ENCODE measurements at regions not wholly inside any gene's neighbourhood (a gene's known extent, or its start where the extent isn't known, plus 50 kb on each side); places are given as distances from the start of the nearest gene placed in this dataset.

- H3K4me1 ChIP-seq (ENCODE audit: insufficient read depth, low read length, poor library complexity, severe bottlenecking), result no peaks in the 10 kb centered on the region
- ChIA-PET CTCF (ENCODE audit: unreplicated experiment) (no interaction called here), POLR2A (no interaction called here)
- no peaks in the 10 kb centered on the region for H3K9me2 ChIP-seq (ENCODE audit: insufficient read depth, low read length)
- no peak overlapping the region for H3K4me2 ChIP-seq (ENCODE audit: low read length)
- TF ChIP-seq CTCF (conservative IDR thresholded peaks at IDR 0.05; ENCODE audit: low read length), result no peak
- TF ChIP-seq EZH2phosphoT487 (IDR thresholded peaks at IDR 0.05; ENCODE audit: borderline replicate concordance, low read depth, low read length), result no peak
- H2AFZ ChIP-seq (ENCODE audit: low read length), result no peak overlapping the region
- H4K20me1 ChIP-seq (ENCODE audit: insufficient read depth, low read length), result no peaks in the 10 kb centered on the region
- H3K79me2 ChIP-seq (ENCODE audit: insufficient read depth, low read depth, low read length), result no peaks in the 10 kb centered on the region
- no peak for DNase-seq (ENCODE audit: low spot score)
- H3K9me3 ChIP-seq (ENCODE audit: low read length), result no peaks in the 10 kb centered on the region
- no peak overlapping the region for H3K27ac ChIP-seq (ENCODE audit: low read depth, low read length, poor library complexity, severe bottlenecking)
- no peaks in the 10 kb centered on the region for H3K36me3 ChIP-seq (ENCODE audit: insufficient read depth, low read length)
- no peak overlapping the region for H3K4me3 ChIP-seq (ENCODE audit: low read depth, low read length, poor library complexity, severe bottlenecking)
- BruUV-seq (replicated peaks), result no TSS peak
- intact Hi-C loops (cut with micrococcal nuclease; ENCODE audit: unreplicated experiment), result no loop called here
These were observed 1180.0 kb upstream of the TENM4 start for GRCh38 chr11:80620867-80621266.

DNA sequence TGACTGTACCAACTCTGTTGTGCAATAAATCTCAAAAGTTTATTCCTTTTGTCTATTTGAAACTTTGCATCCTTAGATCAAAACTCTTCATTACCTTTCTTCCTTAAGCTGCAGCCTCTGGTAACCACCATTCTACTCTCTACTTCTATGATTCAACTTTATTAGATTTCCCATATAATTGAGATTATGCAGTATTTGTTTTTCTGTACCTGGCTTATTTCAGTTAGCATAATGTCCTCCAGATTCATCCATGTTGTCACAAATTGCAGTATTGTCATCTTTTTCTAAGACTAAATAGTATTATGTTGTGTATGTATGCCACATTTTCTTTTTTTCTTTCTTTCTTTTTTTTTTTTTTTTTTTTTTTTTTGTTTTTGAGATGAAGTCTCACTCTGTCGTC is 1176.3 kb upstream of the TENM4 start:
- no peaks in the 10 kb centered on the region for H3K4me1 ChIP-seq (ENCODE audit: insufficient read depth, low read length, poor library complexity, severe bottlenecking)
- H3K9me3 ChIP-seq (ENCODE audit: low read length), result no peaks in the 10 kb centered on the region
- no peak overlapping the region for H3K4me2 ChIP-seq (ENCODE audit: low read length)

GRCh38 chr11:80616070-80616800 is 1175.4 kb upstream of the TENM4 start:
- H3K4me2 ChIP-seq (ENCODE audit: low read length), result no peak overlapping the region

More for the DNA sequence above, 1176.3 kb upstream of the TENM4 start:
- ChIA-PET POLR2A (no interaction called here), CTCF (ENCODE audit: unreplicated experiment) (no interaction called here)
- Histone ChIP-seq H3K36me3 (ENCODE audit: insufficient read depth, low read length) (no peaks in the 10 kb centered on the region), H2AFZ (ENCODE audit: low read length) (no peak overlapping the region), H3K79me2 (ENCODE audit: insufficient read depth, low read depth, low read length) (no peaks in the 10 kb centered on the region), H3K4me3 (ENCODE audit: low read depth, low read length, poor library complexity, severe bottlenecking) (no peak overlapping the region), H4K20me1 (ENCODE audit: insufficient read depth, low read length) (no peaks in the 10 kb centered on the region), H3K27ac (ENCODE audit: low read depth, low read length, poor library complexity, severe bottlenecking) (no peak overlapping the region), H3K9me2 (ENCODE audit: insufficient read depth, low read length) (no peaks in the 10 kb centered on the region)
- TF ChIP-seq EZH2phosphoT487 (IDR thresholded peaks at IDR 0.05; ENCODE audit: borderline replicate concordance, low read depth, low read length), result no peak
- DNase-seq (ENCODE audit: low spot score), result no peak
- BruUV-seq (replicated peaks), result no TSS peak
- intact Hi-C loops (cut with micrococcal nuclease; ENCODE audit: unreplicated experiment), result no loop called here

More at GRCh38 chr11:80616070-80616800, 1175.4 kb upstream of the TENM4 start:
- no peaks in the 10 kb centered on the region for H3K79me2 ChIP-seq (ENCODE audit: insufficient read depth, low read depth, low read length)
- no peak overlapping the region for H3K27ac ChIP-seq (ENCODE audit: low read depth, low read length, poor library complexity, severe bottlenecking)
- no peaks in the 10 kb centered on the region for H3K4me1 ChIP-seq (ENCODE audit: insufficient read depth, low read length, poor library complexity, severe bottlenecking)
- no peaks in the 10 kb centered on the region for H4K20me1 ChIP-seq (ENCODE audit: insufficient read depth, low read length)
- intact Hi-C loops (cut with micrococcal nuclease; ENCODE audit: unreplicated experiment), result no loop called here
- no peaks in the 10 kb centered on the region for H3K9me3 ChIP-seq (ENCODE audit: low read length)
- POLR2A ChIA-PET, result no interaction called here
- BruUV-seq (replicated peaks), result no TSS peak
- DNase-seq (ENCODE audit: low spot score), result no peak
- no peaks in the 10 kb centered on the region for H3K9me2 ChIP-seq (ENCODE audit: insufficient read depth, low read length)
- no peaks in the 10 kb centered on the region for H3K36me3 ChIP-seq (ENCODE audit: insufficient read depth, low read length)
- no peak overlapping the region for H2AFZ ChIP-seq (ENCODE audit: low read length)
- no peak overlapping the region for H3K4me3 ChIP-seq (ENCODE audit: low read depth, low read length, poor library complexity, severe bottlenecking)
- TF ChIP-seq CTCF (conservative IDR thresholded peaks at IDR 0.05; ENCODE audit: low read length), result no peak
- TF ChIP-seq EZH2phosphoT487 (IDR thresholded peaks at IDR 0.05; ENCODE audit: borderline replicate concordance, low read depth, low read length), result no peak
- CTCF ChIA-PET (ENCODE audit: unreplicated experiment), result no interaction called here
